WTC11 (cell line): ENCODE measurements at regions not wholly inside any gene's neighbourhood (a gene's known extent, or its start where the extent isn't known, plus 50 kb on each side); places are given as distances from the start of the nearest gene placed in this dataset.

ENCODE experiments used
- CBFB ChIP-seq: sonication (generic); formaldehyde crosslinking; IDR thresholded peaks from 2 replicates; pipeline ENCODE4 v1.8.1; 2022; ENCODE audit warnings: mild to moderate bottlenecking, low read depth, missing genetic modification reagents
- NFE2L1 ChIP-seq: sonication (generic); formaldehyde crosslinking; IDR thresholded peaks from 2 replicates; pipeline ENCODE4 v1.8.1; 2023; ENCODE audit warnings: missing genetic modification reagents
- ZNF263 ChIP-seq: sonication (generic); formaldehyde crosslinking; IDR thresholded peaks from 2 replicates; pipeline ENCODE4 v1.8.1; 2022; ENCODE audit warnings: low read depth, mild to moderate bottlenecking, moderate library complexity, missing genetic modification reagents
- TF ChIP-seq, protein P1 (sequence below): sonication (generic); formaldehyde crosslinking; IDR thresholded peaks from 2 replicates; pipeline ENCODE4 v1.8.1; 2022; ENCODE audit warnings: low read depth, mild to moderate bottlenecking, moderate library complexity, missing genetic modification reagents, borderline replicate concordance
- TF ChIP-seq, protein P2 (sequence below): fragments of 200-600 bp; IDR thresholded peaks from 2 replicates; pipeline ENCODE4 v1.8.0; 2022; ENCODE audit warnings: antibody characterized with exemption
- TF ChIP-seq, protein P3 (sequence below): sonication (generic); formaldehyde crosslinking; IDR thresholded peaks from 2 replicates; pipeline ENCODE4 v1.8.0; 2022; ENCODE audit warnings: mild to moderate bottlenecking, missing genetic modification reagents

DNA sequence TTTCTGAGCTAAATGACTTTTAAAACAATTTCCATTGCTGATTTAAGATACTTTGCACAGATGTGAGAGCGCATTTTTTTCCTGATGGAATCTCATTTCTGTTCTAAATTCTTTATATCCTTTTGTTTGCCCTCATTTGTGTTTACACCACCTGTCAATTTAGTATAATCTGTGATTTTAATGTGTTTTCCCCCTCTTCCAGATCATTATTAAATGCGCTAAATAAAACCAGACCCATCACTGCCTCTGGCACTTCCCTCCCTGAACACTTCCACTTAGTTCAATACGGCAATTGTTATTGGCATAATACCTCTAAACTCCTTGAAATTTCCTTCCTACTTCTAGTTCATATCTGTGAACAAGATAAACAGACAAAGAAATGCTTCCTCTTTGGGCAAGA is 186.9 kb upstream of the ADGRL2 start:
- TF ChIP-seq, protein P1, sequence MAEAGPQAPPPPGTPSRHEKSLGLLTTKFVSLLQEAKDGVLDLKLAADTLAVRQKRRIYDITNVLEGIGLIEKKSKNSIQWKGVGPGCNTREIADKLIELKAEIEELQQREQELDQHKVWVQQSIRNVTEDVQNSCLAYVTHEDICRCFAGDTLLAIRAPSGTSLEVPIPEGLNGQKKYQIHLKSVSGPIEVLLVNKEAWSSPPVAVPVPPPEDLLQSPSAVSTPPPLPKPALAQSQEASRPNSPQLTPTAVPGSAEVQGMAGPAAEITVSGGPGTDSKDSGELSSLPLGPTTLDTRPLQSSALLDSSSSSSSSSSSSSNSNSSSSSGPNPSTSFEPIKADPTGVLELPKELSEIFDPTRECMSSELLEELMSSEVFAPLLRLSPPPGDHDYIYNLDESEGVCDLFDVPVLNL: no peak
- TF ChIP-seq, protein P2, sequence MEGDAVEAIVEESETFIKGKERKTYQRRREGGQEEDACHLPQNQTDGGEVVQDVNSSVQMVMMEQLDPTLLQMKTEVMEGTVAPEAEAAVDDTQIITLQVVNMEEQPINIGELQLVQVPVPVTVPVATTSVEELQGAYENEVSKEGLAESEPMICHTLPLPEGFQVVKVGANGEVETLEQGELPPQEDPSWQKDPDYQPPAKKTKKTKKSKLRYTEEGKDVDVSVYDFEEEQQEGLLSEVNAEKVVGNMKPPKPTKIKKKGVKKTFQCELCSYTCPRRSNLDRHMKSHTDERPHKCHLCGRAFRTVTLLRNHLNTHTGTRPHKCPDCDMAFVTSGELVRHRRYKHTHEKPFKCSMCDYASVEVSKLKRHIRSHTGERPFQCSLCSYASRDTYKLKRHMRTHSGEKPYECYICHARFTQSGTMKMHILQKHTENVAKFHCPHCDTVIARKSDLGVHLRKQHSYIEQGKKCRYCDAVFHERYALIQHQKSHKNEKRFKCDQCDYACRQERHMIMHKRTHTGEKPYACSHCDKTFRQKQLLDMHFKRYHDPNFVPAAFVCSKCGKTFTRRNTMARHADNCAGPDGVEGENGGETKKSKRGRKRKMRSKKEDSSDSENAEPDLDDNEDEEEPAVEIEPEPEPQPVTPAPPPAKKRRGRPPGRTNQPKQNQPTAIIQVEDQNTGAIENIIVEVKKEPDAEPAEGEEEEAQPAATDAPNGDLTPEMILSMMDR: no peak
- TF ChIP-seq NFE2L1 (CRISPR knock-in tag) (no peak), ZNF263 (CRISPR knock-in tag) (no peak), CBFB (no peak)
- TF ChIP-seq, protein P3, sequence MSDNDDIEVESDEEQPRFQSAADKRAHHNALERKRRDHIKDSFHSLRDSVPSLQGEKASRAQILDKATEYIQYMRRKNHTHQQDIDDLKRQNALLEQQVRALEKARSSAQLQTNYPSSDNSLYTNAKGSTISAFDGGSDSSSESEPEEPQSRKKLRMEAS (CRISPR knock-in tag): no peak
